MM.1S (cell line): ENCODE measurements at regions not wholly inside any gene's neighbourhood (a gene's known extent, or its start where the extent isn't known, plus 50 kb on each side); places are given as distances from the start of the nearest gene placed in this dataset.

Experiments used
- CTCF ChIP-seq: fragments of 300-600 bp; sonication (generic); IDR thresholded peaks from 2 replicates; pipeline ENCODE4 v1.5.1; 2016; ENCODE audit warnings: antibody characterized with exemption, low read length, mixed read lengths
- EZH2 ChIP-seq: fragments of 300-600 bp; sonication (generic); optimal IDR thresholded peaks from 2 replicates; pipeline ENCODE3; 2017; ENCODE audit warnings: low read depth, mild to moderate bottlenecking, antibody characterized with exemption, low read length, mixed read lengths
- EZH2phosphoT487 ChIP-seq: fragments of 300-600 bp; sonication (generic); IDR thresholded peaks from 2 replicates; pipeline ENCODE4 v1.6.1; 2018; ENCODE audit warnings: antibody characterized with exemption, low read length

GRCh38 chr10:8691498-8692017, 637.1 kb downstream of the GATA3 start:
- TF ChIP-seq CTCF (no peak), EZH2phosphoT487 (no peak), EZH2 (no peak)
